ENCODE measurements at regions not wholly inside any gene's neighbourhood (a gene's known extent, or its start where the extent isn't known, plus 50 kb on each side); places are given as distances from the start of the nearest gene placed in this dataset.

DNA sequence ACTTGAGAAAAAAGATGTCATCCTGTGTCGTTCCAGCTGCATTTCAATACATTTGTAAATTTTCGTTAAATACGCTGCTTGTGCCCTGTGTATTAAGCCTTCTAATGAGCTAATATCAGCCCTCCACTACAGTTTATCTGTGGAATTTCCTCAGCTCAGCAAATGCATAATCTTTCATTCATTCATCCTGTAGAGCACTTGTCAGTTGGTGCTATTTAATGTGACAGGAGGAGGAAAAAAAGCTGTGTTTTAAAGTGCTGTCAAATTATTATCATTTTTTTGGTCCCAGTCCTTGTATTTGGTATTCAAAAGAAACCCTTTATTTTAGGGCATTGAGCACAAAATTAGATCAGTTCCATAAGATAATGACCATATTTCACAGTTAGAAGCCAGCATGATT is 184.7 kb downstream of the FAT3 start:
- Histone ChIP-seq H2AFZ (ENCODE audit: low read length) (no peak overlapping the region), H3K14ac (ENCODE audit: insufficient read depth, low read length) (no peak overlapping the region), H3K9me3 (ENCODE audit: control insufficient read depth, low read depth, low read length) (peaks cover 2% of the 10 kb centered on the region), H3K4me2 (ENCODE audit: insufficient read depth, insufficient read length, low read length) (no peak overlapping the region), H3K4me1 (ENCODE audit: insufficient read depth, low read length) (peaks cover 25% of the 10 kb centered on the region), H3K18ac (ENCODE audit: insufficient read length, low read depth, low read length) (no peak overlapping the region), H4K91ac (ENCODE audit: insufficient read length, low read depth, low read length) (no peak overlapping the region), H3K9ac (ENCODE audit: extremely low read depth, insufficient read length, low read length) (no peak overlapping the region), H4K5ac (ENCODE audit: insufficient read length, low read depth, low read length) (no peak overlapping the region), H2BK15ac (ENCODE audit: low read depth, low read length) (no peak overlapping the region), H4K20me1 (ENCODE audit: control insufficient read depth, insufficient read depth, insufficient read length) (no peaks in the 10 kb centered on the region), H2BK5ac (ENCODE audit: insufficient read length, low read length) (no peak overlapping the region), H2BK12ac (ENCODE audit: insufficient read length, low read depth, low read length) (no peak overlapping the region), H2BK20ac (ENCODE audit: low read depth, low read length, poor library complexity, severe bottlenecking) (no peak overlapping the region), H3K79me2 (ENCODE audit: insufficient read depth, low read length) (peaks cover 8% of the 10 kb centered on the region; the same call in 1 of the 2 replicates), H2AK5ac (ENCODE audit: insufficient read length, low read length) (no peak overlapping the region), H3K23me2 (ENCODE audit: insufficient read length, low read depth, low read length, poor library complexity, severe bottlenecking) (no peaks in the 10 kb centered on the region), H2BK120ac (ENCODE audit: low read depth, low read length, poor library complexity, severe bottlenecking) (no peak overlapping the region), H3K27me3 (ENCODE audit: insufficient read depth, low read length) (no peaks in the 10 kb centered on the region), H3K79me1 (ENCODE audit: insufficient read depth, low read depth, low read length, poor library complexity, severe bottlenecking) (no peaks in the 10 kb centered on the region), H3K23ac (ENCODE audit: insufficient read length, low read depth, low read length) (no peak overlapping the region), H3T11ph (ENCODE audit: low read length) (no peak overlapping the region), H4K8ac (replicated peaks; ENCODE audit: insufficient read length, low read depth, low read length) (no peak overlapping the region), H3K27ac (ENCODE audit: insufficient read length, low read depth, low read length) (no peak overlapping the region), H3K56ac (ENCODE audit: insufficient read length, low read depth, low read length) (no peak overlapping the region), H3K4ac (ENCODE audit: low read depth, low read length) (no peak overlapping the region)
- no peak for DNase-seq
- H3K4me3 Mint-ChIP-seq, result no peak overlapping the region
- WGBS (ENCODE audit: extremely low coverage, insufficient read length, low lambda C conversion rate), result no CpG with 5 or more reads among the region's 3 CpGs
- peaks cover 8 to 9% (median 9%) of the 10 kb centered on the region in 3 experiments for H3K36me3 Mint-ChIP-seq (ENCODE audit: insufficient read depth in 1 of 3, low read depth in 3 of 3)
- no peaks in the 10 kb centered on the region for H3K27me3 Mint-ChIP-seq (ENCODE audit: low read depth)
- H3K9me3 Mint-ChIP-seq, result peaks cover 0 to 4% of the 10 kb centered on the region in 2 experiments; a peak in 3 of 5 replicates
- H3K4me1 Mint-ChIP-seq, result peaks cover 61 to 62% of the 10 kb centered on the region in 2 experiments
- no peak overlapping the region for H3K27ac Mint-ChIP-seq
- TF ChIP-seq, protein P1, sequence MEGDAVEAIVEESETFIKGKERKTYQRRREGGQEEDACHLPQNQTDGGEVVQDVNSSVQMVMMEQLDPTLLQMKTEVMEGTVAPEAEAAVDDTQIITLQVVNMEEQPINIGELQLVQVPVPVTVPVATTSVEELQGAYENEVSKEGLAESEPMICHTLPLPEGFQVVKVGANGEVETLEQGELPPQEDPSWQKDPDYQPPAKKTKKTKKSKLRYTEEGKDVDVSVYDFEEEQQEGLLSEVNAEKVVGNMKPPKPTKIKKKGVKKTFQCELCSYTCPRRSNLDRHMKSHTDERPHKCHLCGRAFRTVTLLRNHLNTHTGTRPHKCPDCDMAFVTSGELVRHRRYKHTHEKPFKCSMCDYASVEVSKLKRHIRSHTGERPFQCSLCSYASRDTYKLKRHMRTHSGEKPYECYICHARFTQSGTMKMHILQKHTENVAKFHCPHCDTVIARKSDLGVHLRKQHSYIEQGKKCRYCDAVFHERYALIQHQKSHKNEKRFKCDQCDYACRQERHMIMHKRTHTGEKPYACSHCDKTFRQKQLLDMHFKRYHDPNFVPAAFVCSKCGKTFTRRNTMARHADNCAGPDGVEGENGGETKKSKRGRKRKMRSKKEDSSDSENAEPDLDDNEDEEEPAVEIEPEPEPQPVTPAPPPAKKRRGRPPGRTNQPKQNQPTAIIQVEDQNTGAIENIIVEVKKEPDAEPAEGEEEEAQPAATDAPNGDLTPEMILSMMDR (conservative IDR thresholded peaks at IDR 0.05), result no peak
